ENCODE measurements at regions not wholly inside any gene's neighbourhood (a gene's known extent, or its start where the extent isn't known, plus 50 kb on each side); places are given as distances from the start of the nearest gene placed in this dataset.
A peak's percentile ranks its signal among the peaks of the same experiment; 100 is the strongest.

- no peak for TF ChIP-seq GATA3 (IDR thresholded peaks at IDR 0.05; ENCODE audit: low read depth, low read length)
- no peak for TF ChIP-seq GATA2 (IDR thresholded peaks at IDR 0.05; ENCODE audit: low read depth, low read length)
These were observed 105.3 kb upstream of the RTL1 start for GRCh38 chr14:101008631-101009336.

GRCh38 chr14:101009531-101009930 is 106.0 kb upstream of the RTL1 start:
- TF ChIP-seq GATA2 (IDR thresholded peaks at IDR 0.05; ENCODE audit: low read depth, low read length) (no peak), GATA3 (IDR thresholded peaks at IDR 0.05; ENCODE audit: low read depth, low read length) (no peak)

- TF ChIP-seq GATA3 (IDR thresholded peaks at IDR 0.05; ENCODE audit: low read depth, low read length) (no peak), GATA2 (IDR thresholded peaks at IDR 0.05; ENCODE audit: low read depth, low read length) (peak; percentile 37; the same call in 1 of the 2 replicates)
These were observed 106.8 kb upstream of the RTL1 start for GRCh38 chr14:101010293-101010692.

- TF ChIP-seq GATA2 (IDR thresholded peaks at IDR 0.05; ENCODE audit: low read depth, low read length) (no peak), GATA3 (IDR thresholded peaks at IDR 0.05; ENCODE audit: low read depth, low read length) (0 out of 2 replicates have a peak, but pooled peaks have one; percentile 10)
These were observed 107.3 kb upstream of the RTL1 start for GRCh38 chr14:101010835-101011234.

GRCh38 chr14:101017209-101017608 is 113.7 kb upstream of the RTL1 start:
- TF ChIP-seq GATA3 (IDR thresholded peaks at IDR 0.05; ENCODE audit: low read depth, low read length): no peak

- TF ChIP-seq GATA2 (IDR thresholded peaks at IDR 0.05; ENCODE audit: low read depth, low read length) (no peak), GATA3 (IDR thresholded peaks at IDR 0.05; ENCODE audit: low read depth, low read length) (no peak)
These were observed 114.5 kb upstream of the RTL1 start for GRCh38 chr14:101017806-101018560.

GRCh38 chr14:101018561-101019290 is 115.2 kb upstream of the RTL1 start:
- TF ChIP-seq GATA2 (IDR thresholded peaks at IDR 0.05; ENCODE audit: low read depth, low read length): no peak

- TF ChIP-seq GATA2 (IDR thresholded peaks at IDR 0.05; ENCODE audit: low read depth, low read length): no peak
- TF ChIP-seq GATA3 (IDR thresholded peaks at IDR 0.05; ENCODE audit: low read depth, low read length): no peak
These were observed 116.0 kb upstream of the RTL1 start for GRCh38 chr14:101019541-101019940.

GRCh38 chr14:101019990-101020710 is 116.6 kb upstream of the RTL1 start:
- TF ChIP-seq GATA2 (IDR thresholded peaks at IDR 0.05; ENCODE audit: low read depth, low read length) (no peak), GATA3 (IDR thresholded peaks at IDR 0.05; ENCODE audit: low read depth, low read length) (no peak)

GRCh38 chr14:101020834-101021370 is 117.4 kb upstream of the RTL1 start:
- TF ChIP-seq GATA2 (IDR thresholded peaks at IDR 0.05; ENCODE audit: low read depth, low read length) (no peak), GATA3 (IDR thresholded peaks at IDR 0.05; ENCODE audit: low read depth, low read length) (no peak)

GRCh38 chr14:101022121-101022520 is 118.6 kb upstream of the RTL1 start:
- no peak for TF ChIP-seq GATA2 (IDR thresholded peaks at IDR 0.05; ENCODE audit: low read depth, low read length)
- no peak for TF ChIP-seq GATA3 (IDR thresholded peaks at IDR 0.05; ENCODE audit: low read depth, low read length)

- TF ChIP-seq GATA3 (IDR thresholded peaks at IDR 0.05; ENCODE audit: low read depth, low read length) (no peak), GATA2 (IDR thresholded peaks at IDR 0.05; ENCODE audit: low read depth, low read length) (no peak)
These were observed 119.5 kb upstream of the RTL1 start for GRCh38 chr14:101022916-101023435.

- TF ChIP-seq GATA2 (IDR thresholded peaks at IDR 0.05; ENCODE audit: low read depth, low read length) (no peak), GATA3 (IDR thresholded peaks at IDR 0.05; ENCODE audit: low read depth, low read length) (no peak)
These were observed 121.2 kb upstream of the RTL1 start for GRCh38 chr14:101024686-101025085.
